ENCODE measurements at regions not wholly inside any gene's neighbourhood (a gene's known extent, or its start where the extent isn't known, plus 50 kb on each side); places are given as distances from the start of the nearest gene placed in this dataset.

DNA sequence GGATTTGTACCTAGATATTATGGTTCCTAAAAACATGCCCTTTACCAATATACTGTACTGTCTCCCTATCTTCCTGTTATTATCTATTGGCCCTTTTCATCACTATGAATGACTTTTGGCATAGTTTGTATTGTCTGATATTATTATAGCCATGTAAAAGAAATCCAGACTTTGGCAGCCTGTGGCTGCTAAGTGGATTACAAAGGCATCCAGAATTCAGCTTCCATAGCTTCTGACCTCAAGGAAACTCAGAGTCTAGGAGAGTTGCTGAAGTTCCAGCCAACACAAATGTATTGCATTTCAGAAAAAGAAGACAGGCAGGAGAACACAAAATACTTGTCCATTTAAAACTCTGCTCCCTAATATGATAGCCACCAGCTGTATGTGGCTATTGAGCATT lies 319.2 kb upstream of the MPDZ start:
- no peak for TF ChIP-seq YY1 (IDR thresholded peaks at IDR 0.05; ENCODE audit: low read depth, low read length)
- TF ChIP-seq, protein P1, sequence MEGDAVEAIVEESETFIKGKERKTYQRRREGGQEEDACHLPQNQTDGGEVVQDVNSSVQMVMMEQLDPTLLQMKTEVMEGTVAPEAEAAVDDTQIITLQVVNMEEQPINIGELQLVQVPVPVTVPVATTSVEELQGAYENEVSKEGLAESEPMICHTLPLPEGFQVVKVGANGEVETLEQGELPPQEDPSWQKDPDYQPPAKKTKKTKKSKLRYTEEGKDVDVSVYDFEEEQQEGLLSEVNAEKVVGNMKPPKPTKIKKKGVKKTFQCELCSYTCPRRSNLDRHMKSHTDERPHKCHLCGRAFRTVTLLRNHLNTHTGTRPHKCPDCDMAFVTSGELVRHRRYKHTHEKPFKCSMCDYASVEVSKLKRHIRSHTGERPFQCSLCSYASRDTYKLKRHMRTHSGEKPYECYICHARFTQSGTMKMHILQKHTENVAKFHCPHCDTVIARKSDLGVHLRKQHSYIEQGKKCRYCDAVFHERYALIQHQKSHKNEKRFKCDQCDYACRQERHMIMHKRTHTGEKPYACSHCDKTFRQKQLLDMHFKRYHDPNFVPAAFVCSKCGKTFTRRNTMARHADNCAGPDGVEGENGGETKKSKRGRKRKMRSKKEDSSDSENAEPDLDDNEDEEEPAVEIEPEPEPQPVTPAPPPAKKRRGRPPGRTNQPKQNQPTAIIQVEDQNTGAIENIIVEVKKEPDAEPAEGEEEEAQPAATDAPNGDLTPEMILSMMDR (IDR thresholded peaks at IDR 0.05 in 2 of 3, conservative IDR thresholded peaks at IDR 0.05 in 1 of 3; ENCODE audit: control insufficient read depth in 2 of 3, extremely low read depth in 1 of 3, insufficient read depth in 1 of 3, low read depth in 3 of 3, low read length in 3 of 3), result no peak
- TF ChIP-seq POLR2AphosphoS5 (IDR thresholded peaks at IDR 0.05; ENCODE audit: low read length), result no peak
- no peak for TF ChIP-seq MXI1 (IDR thresholded peaks at IDR 0.05; ENCODE audit: low read depth, low read length)
- no peak for TF ChIP-seq ESRRA (IDR thresholded peaks at IDR 0.05; ENCODE audit: low read length)
- TF ChIP-seq RCOR1 (conservative IDR thresholded peaks at IDR 0.05; ENCODE audit: low read depth, low read length), result no peak
